SK-N-SH treated with all-trans-retinoic acid at 6 μM for 48 hours (cell line): ENCODE measurements at regions not wholly inside any gene's neighbourhood (a gene's known extent, or its start where the extent isn't known, plus 50 kb on each side); places are given as distances from the start of the nearest gene placed in this dataset.

Experiments used
- ATAC-seq: fragments of 200-7000 bp; cut with Tn5 transposase; 3 replicates; pipeline ENCODE4 v1.9.1; 2020; ENCODE audit warnings: mild to moderate bottlenecking, moderate library complexity
- ARNTL ChIP-seq: fragments of 450-650 bp; formaldehyde crosslinking; IDR thresholded peaks from 2 replicates; pipeline ENCODE4 v1.5.0; 2020; ENCODE audit warnings: low read depth, mild to moderate bottlenecking, moderate library complexity, borderline replicate concordance
- BACH2 ChIP-seq: fragments of 250-450 bp; sonication (Bioruptor Pico); IDR thresholded peaks from 2 replicates; pipeline ENCODE4 v1.9.0; 2021; ENCODE audit warnings: mild to moderate bottlenecking, borderline replicate concordance
- CSDC2 ChIP-seq: fragments of 250-450 bp; sonication (Bioruptor Pico); IDR thresholded peaks from 2 replicates; pipeline ENCODE4 v1.5.0; 2020; ENCODE audit warnings: mild to moderate bottlenecking, moderate library complexity
- CSRNP3 ChIP-seq: fragments of 250-450 bp; sonication (Bioruptor Pico); IDR thresholded peaks from 2 replicates; pipeline ENCODE4 v1.5.1; 2021; ENCODE audit warnings: mild to moderate bottlenecking, moderate library complexity
- ESRRG ChIP-seq: fragments of 250-450 bp; sonication (Bioruptor Pico); IDR thresholded peaks from 2 replicates; pipeline ENCODE4 v1.6.1; 2021; ENCODE audit warnings: mild to moderate bottlenecking
- ISL1 ChIP-seq: fragments of 250-450 bp; sonication (Bioruptor Pico); IDR thresholded peaks from 2 replicates; pipeline ENCODE4 v2.1.2; 2022; ENCODE audit warnings: mild to moderate bottlenecking, moderate library complexity
- OSR1 ChIP-seq: fragments of 250-450 bp; sonication (Bioruptor Pico); IDR thresholded peaks from 2 replicates; pipeline ENCODE4 v1.8.0; 2022; ENCODE audit warnings: moderate library complexity, mild to moderate bottlenecking, inconsistent platforms
- POU6F1 ChIP-seq: fragments of 250-450 bp; sonication (Bioruptor Pico); IDR thresholded peaks from 2 replicates; pipeline ENCODE4 v1.8.0; 2021; ENCODE audit warnings: low read depth, mild to moderate bottlenecking, moderate library complexity, borderline replicate concordance
- PPARA ChIP-seq: fragments of 250-450 bp; sonication (Bioruptor Pico); IDR thresholded peaks from 2 replicates; pipeline ENCODE4 v1.5.0; 2020; ENCODE audit warnings: mild to moderate bottlenecking, borderline replicate concordance
- RARB ChIP-seq: fragments of 250-450 bp; sonication (Bioruptor Pico); IDR thresholded peaks from 2 replicates; pipeline ENCODE4 v1.8.0; 2021; ENCODE audit warnings: mild to moderate bottlenecking, moderate library complexity
- SNAI2 ChIP-seq: fragments of 250-450 bp; sonication (Bioruptor Pico); IDR thresholded peaks from 2 replicates; pipeline ENCODE4 v1.5.0; 2020; ENCODE audit warnings: mild to moderate bottlenecking, moderate library complexity
- TCF4 ChIP-seq: fragments of 250-450 bp; sonication (Bioruptor Pico); IDR thresholded peaks from 2 replicates; pipeline ENCODE4 v1.8.0; 2021; ENCODE audit warnings: mild to moderate bottlenecking, moderate library complexity, borderline replicate concordance
- TOX ChIP-seq: fragments of 250-450 bp; sonication (Bioruptor Pico); IDR thresholded peaks from 2 replicates; pipeline ENCODE4 v1.8.0; 2021; ENCODE audit warnings: mild to moderate bottlenecking, moderate library complexity, borderline replicate concordance
- ZFP3 ChIP-seq: fragments of 250-450 bp; sonication (Bioruptor Pico); IDR thresholded peaks from 2 replicates; pipeline ENCODE4 v1.5.0; 2020; ENCODE audit warnings: mild to moderate bottlenecking, moderate library complexity
- ZFP30 ChIP-seq: fragments of 450-650 bp; formaldehyde crosslinking; IDR thresholded peaks from 2 replicates; pipeline ENCODE4 v1.5.0; 2022; ENCODE audit warnings: mild to moderate bottlenecking, moderate library complexity
- ZNF565 ChIP-seq: fragments of 450-650 bp; formaldehyde crosslinking; conservative IDR thresholded peaks from 2 replicates; pipeline ENCODE4 v1.5.0; 2020; ENCODE audit warnings: low read depth, mild to moderate bottlenecking, moderate library complexity
- ZNF70 ChIP-seq: fragments of 450-650 bp; formaldehyde crosslinking; IDR thresholded peaks from 2 replicates; pipeline ENCODE4 v1.5.0; 2020; ENCODE audit warnings: mild to moderate bottlenecking, moderate library complexity
- ZNF8 ChIP-seq: fragments of 450-650 bp; formaldehyde crosslinking; IDR thresholded peaks from 2 replicates; pipeline ENCODE4 v1.5.0; 2020; ENCODE audit warnings: mild to moderate bottlenecking, moderate library complexity
- TF ChIP-seq, protein P1 (sequence below): fragments of 250-450 bp; sonication (Bioruptor Pico); IDR thresholded peaks from 2 replicates; pipeline ENCODE4 v1.5.1; 2020; ENCODE audit warnings: low read depth, mild to moderate bottlenecking, moderate library complexity
- TF ChIP-seq, protein P2 (sequence below): fragments of 250-450 bp; sonication (Bioruptor Pico); IDR thresholded peaks from 2 replicates; pipeline ENCODE4 v1.8.0; 2020; ENCODE audit warnings: mild to moderate bottlenecking, moderate library complexity, borderline replicate concordance

GRCh38 chr4:80139671-80140070, 57.6 kb upstream of the PRDM8 start:
- TF ChIP-seq RARB (CRISPR knock-in tag) (no peak), ISL1 (CRISPR knock-in tag) (no peak), POU6F1 (no peak), TOX (CRISPR knock-in tag) (no peak), ZFP3 (CRISPR knock-in tag) (no peak), CSRNP3 (CRISPR knock-in tag) (no peak), BACH2 (CRISPR knock-in tag) (no peak), OSR1 (CRISPR knock-in tag) (no peak), CSDC2 (no peak)
- TF ChIP-seq, protein P1, sequence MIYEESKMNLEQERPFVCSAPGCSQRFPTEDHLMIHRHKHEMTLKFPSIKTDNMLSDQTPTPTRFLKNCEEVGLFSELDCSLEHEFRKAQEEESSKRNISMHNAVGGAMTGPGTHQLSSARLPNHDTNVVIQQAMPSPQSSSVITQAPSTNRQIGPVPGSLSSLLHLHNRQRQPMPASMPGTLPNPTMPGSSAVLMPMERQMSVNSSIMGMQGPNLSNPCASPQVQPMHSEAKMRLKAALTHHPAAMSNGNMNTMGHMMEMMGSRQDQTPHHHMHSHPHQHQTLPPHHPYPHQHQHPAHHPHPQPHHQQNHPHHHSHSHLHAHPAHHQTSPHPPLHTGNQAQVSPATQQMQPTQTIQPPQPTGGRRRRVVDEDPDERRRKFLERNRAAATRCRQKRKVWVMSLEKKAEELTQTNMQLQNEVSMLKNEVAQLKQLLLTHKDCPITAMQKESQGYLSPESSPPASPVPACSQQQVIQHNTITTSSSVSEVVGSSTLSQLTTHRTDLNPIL (CRISPR knock-in tag) = no peak
- ATAC-seq = no peak

- ATAC-seq = peak; percentile 71
- TF ChIP-seq OSR1 (CRISPR knock-in tag) = no peak
- no peak for TF ChIP-seq ZFP3 (CRISPR knock-in tag)
- TF ChIP-seq ZNF8 (CRISPR knock-in tag) = no peak
- TF ChIP-seq SNAI2 (CRISPR knock-in tag) = no peak
- no peak for TF ChIP-seq ARNTL
- TF ChIP-seq PPARA (CRISPR knock-in tag) = no peak
- no peak for TF ChIP-seq POU6F1
- TF ChIP-seq RARB (CRISPR knock-in tag) = no peak
Measured at GRCh38 chr4:80138551-80139538, 58.5 kb upstream of the PRDM8 start.

DNA sequence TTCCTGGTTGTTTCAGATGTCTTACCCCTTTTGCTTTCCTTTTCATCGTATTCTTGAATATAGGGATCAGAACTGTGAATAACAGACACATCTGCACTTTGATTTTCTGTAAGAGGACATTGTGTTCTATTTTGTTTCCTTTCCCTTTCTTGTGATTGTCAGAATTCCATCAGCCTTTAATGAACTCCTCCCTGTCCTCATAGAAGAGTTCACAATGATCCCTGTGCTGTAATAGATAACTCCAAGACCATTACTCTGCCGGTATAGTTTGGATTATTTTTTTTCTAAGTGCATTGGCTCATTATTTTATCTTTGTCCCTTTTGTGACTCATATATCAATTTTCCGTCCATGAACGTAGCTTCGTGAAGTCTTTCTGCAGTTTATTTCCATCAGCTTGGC, 59.7 kb upstream of the PRDM8 start:
- TF ChIP-seq RARB (CRISPR knock-in tag) (no peak), BACH2 (CRISPR knock-in tag) (no peak)
- TF ChIP-seq, all 23 proteins: peak for 0
- no peak for ATAC-seq

DNA sequence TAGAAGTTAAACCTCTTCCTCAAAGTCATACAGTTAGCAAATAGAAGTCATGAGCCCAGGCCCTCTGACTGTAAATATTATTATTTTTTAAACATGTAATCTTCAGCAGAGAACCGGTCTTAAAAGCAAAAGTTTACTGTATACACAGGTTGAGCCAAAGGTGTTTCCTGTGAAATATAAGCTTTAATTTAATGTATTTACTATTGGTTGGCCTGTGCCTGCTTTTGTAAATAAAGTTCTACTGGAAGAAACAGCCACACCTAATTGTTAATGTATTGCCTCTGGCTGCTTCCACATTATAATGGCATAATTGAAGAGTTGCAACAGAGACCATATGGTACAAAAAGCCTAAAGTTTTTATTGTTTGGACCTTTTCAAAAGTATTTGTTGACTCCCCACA, 61.0 kb upstream of the PRDM8 start:
- TF ChIP-seq PPARA (CRISPR knock-in tag) (no peak), ZFP3 (CRISPR knock-in tag) (no peak), TCF4 (CRISPR knock-in tag) (no peak), ZFP30 (CRISPR knock-in tag) (no peak), ZNF8 (CRISPR knock-in tag) (no peak), ESRRG (no peak), ZNF70 (no peak), OSR1 (CRISPR knock-in tag) (no peak), ZNF565 (CRISPR knock-in tag) (no peak), POU6F1 (no peak), CSDC2 (no peak), ARNTL (no peak)
- TF ChIP-seq, protein P1 (CRISPR knock-in tag) = no peak
- TF ChIP-seq, protein P2, sequence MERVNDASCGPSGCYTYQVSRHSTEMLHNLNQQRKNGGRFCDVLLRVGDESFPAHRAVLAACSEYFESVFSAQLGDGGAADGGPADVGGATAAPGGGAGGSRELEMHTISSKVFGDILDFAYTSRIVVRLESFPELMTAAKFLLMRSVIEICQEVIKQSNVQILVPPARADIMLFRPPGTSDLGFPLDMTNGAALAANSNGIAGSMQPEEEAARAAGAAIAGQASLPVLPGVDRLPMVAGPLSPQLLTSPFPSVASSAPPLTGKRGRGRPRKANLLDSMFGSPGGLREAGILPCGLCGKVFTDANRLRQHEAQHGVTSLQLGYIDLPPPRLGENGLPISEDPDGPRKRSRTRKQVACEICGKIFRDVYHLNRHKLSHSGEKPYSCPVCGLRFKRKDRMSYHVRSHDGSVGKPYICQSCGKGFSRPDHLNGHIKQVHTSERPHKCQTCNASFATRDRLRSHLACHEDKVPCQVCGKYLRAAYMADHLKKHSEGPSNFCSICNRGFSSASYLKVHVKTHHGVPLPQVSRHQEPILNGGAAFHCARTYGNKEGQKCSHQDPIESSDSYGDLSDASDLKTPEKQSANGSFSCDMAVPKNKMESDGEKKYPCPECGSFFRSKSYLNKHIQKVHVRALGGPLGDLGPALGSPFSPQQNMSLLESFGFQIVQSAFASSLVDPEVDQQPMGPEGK (CRISPR knock-in tag) = no peak
- ATAC-seq = no peak
